Motor neuron (in vitro differentiated cells): ENCODE measurements at regions not wholly inside any gene's neighbourhood (a gene's known extent, or its start where the extent isn't known, plus 50 kb on each side); places are given as distances from the start of the nearest gene placed in this dataset.

Experiments
- ATAC-seq, 8 experiments: fragments of 200-7000 bp; cut with Tn5 transposase; replicated peaks in 6 of 8; 2 replicates each; pipeline ENCODE4 v1.8.0; 2021; ENCODE audit warnings: mild to moderate bottlenecking in 8 of 8, moderate library complexity in 8 of 8
- H3K27ac ChIP-seq, 2 donors: fragments of 250-450 bp; sonication (Bioruptor Pico); 2 replicates each; pipeline ENCODE4 v1.9.0; 2021; ENCODE audit warnings: antibody characterized with exemption in 2 of 2, mild to moderate bottlenecking in 2 of 2, moderate library complexity in 1 of 2
- H3K4me1 ChIP-seq, 2 donors: fragments of 250-450 bp; sonication (Bioruptor Pico); replicated peaks in 1 of 2; 2 replicates each; pipeline ENCODE4 v1.6.1; 2021; ENCODE audit warnings: antibody characterized with exemption in 2 of 2, mild to moderate bottlenecking in 2 of 2, moderate library complexity in 1 of 2
- H3K4me3 ChIP-seq, 5 donors: fragments of 250-450 bp; sonication (Bioruptor Pico); 2 replicates each; pipeline ENCODE4 v1.9.0; 2021; ENCODE audit warnings: antibody characterized with exemption in 5 of 5, mild to moderate bottlenecking in 5 of 5, moderate library complexity in 4 of 5
- WGBS, 10 experiments: fragments of 450-650 bp; shearing (Covaris generic); methylation state at CpG; one replicate each; pipeline ENCODE4 v1.0.0; 2022; 5-methylcytosine and 5-hydroxymethylcytosine counted together
- in situ Hi-C, 9 experiments: fragments of 400-800 bp; cut with MboI; loops; one replicate each; pipeline ENCODE4 v1.15.0; 2021; ENCODE audit warnings: low sequenced_read_pairs in 9 of 9, low pct_unique_long_range_greater_than_20kb in 2 of 9; ENCODE audit not compliant: unreplicated experiment in 9 of 9

GRCh38 chr22:22424210-22424800 lies 84.2 kb downstream of the ZNF280B start:
- ATAC-seq, result peak in 2 of 8 experiments; percentile 38 to 68
- in situ Hi-C loops, result no loop called here
- Histone ChIP-seq H3K27ac (no peak overlapping the region), H3K4me1 (no peaks in the 10 kb centered on the region), H3K4me3 (no peak overlapping the region)
- 0 to 72% (median 51%) methylated on average over 2 to 8 of the region's 13 CpGs; no CpG with 5 or more reads in 2 of the 10 experiments for WGBS, 10 experiments

DNA sequence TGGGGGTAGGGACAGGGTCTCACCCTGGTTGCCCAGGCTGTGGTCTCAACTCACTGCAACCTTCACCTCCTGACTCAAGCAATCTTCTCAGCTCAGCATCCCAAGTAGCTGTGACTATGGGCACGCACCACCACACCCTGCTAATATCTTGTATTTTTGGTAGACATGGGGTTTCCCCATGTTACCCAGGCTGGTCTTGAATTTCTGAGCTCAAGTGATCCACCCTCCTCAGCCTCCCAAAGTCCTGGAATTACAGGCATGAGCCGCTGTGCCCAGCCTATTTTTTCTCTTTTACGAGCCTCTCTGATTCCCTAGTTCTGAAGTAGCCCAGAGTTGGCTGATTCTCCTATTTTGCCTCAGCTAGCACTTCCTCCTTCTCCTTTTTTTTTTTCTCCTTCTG lies 83.6 kb downstream of the ZNF280B start:
- no peaks in the 10 kb centered on the region for H3K4me1 ChIP-seq
- H3K4me3 ChIP-seq, result no peak overlapping the region
- in situ Hi-C loops, result no loop called here
- 30 to 100% (median 76%) methylated on average over 1 to 3 of the region's 3 CpGs; no CpG with 5 or more reads in 4 of the 10 experiments for WGBS, 10 experiments
- peak in 1 of 8 experiments; percentile 15 for ATAC-seq
- no peak overlapping the region for H3K27ac ChIP-seq

- Histone ChIP-seq H3K27ac (no peak overlapping the region), H3K4me3 (no peak overlapping the region), H3K4me1 (no peaks in the 10 kb centered on the region)
- no CpG with 5 or more reads among the region's 1 CpG for WGBS, 10 experiments
- no peak for ATAC-seq
- in situ Hi-C loops, result no loop called here
Observed at GRCh38 chr22:22425356-22425755, 83.2 kb downstream of the ZNF280B start.

DNA sequence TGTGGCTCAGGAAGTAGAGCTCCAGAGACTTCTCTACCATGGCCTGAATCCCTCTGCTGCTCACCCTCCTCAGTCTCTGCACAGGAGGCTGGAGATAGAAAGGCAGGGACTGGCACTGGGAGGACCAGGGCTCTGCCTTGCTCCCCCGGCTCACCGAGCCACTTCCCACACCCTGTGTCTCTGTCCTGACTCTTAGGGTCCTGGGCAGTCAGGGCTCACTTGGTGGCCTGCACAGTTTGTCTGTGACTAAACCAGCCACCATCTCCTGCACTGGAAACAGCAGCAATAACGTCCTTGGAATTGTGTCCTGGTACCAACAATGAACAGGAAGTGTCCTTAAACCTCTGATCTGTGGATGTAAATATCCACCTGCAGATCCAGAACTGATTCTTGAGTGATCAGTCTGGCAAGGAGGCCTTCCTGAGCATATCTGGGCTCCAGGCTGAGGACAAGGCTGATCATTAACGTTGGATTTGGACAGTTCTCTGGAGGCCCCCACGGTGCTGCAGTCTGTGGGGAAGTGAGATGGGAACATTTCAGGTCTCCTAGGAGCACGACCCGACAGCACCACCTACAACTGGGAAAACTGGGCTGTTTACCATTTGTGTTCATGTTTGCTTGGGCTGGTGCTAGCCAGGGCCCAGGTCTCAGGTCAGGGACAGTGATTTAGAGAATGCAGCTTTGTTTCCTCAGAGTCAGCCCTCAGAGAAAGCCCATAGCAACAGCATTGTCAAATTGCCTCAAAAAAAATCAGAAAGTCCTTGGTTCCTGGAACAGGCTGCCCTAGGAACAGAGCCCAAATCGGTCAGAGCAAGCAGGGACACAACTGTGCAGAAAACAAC lies 82.5 kb downstream of the ZNF280B start:
- no peaks in the 10 kb centered on the region for H3K4me1 ChIP-seq
- in situ Hi-C loops, result no loop called here
- H3K27ac ChIP-seq, result no peak overlapping the region
- H3K4me3 ChIP-seq, result no peak overlapping the region
- peak in 2 of 8 experiments; percentile 29 to 70 for ATAC-seq
- WGBS, 10 experiments, result 0 to 45% (median 20%) methylated on average over 1 to 8 of the region's 8 CpGs

- WGBS, 10 experiments, result 20 to 100% (median 73%) methylated on average over 1 to 2 of the region's 4 CpGs; no CpG with 5 or more reads in 4 of the 10 experiments
- no peak overlapping the region for H3K4me3 ChIP-seq
- H3K27ac ChIP-seq, result no peak overlapping the region
- no peak for ATAC-seq
- no peaks in the 10 kb centered on the region for H3K4me1 ChIP-seq
- in situ Hi-C loops, result no loop called here
Observed at GRCh38 chr22:22427542-22428065, 80.9 kb downstream of the ZNF280B start.

GRCh38 chr22:22428222-22429098 lies 80.1 kb downstream of the ZNF280B start:
- in situ Hi-C loops, result no loop called here
- H3K27ac ChIP-seq, result no peak overlapping the region
- ATAC-seq, result no peak
- no peak overlapping the region for H3K4me3 ChIP-seq
- WGBS, 10 experiments, result 0 to 70% (median 28%) methylated on average over 1 to 4 of the region's 8 CpGs; no CpG with 5 or more reads in 4 of the 10 experiments
- no peaks in the 10 kb centered on the region for H3K4me1 ChIP-seq

DNA sequence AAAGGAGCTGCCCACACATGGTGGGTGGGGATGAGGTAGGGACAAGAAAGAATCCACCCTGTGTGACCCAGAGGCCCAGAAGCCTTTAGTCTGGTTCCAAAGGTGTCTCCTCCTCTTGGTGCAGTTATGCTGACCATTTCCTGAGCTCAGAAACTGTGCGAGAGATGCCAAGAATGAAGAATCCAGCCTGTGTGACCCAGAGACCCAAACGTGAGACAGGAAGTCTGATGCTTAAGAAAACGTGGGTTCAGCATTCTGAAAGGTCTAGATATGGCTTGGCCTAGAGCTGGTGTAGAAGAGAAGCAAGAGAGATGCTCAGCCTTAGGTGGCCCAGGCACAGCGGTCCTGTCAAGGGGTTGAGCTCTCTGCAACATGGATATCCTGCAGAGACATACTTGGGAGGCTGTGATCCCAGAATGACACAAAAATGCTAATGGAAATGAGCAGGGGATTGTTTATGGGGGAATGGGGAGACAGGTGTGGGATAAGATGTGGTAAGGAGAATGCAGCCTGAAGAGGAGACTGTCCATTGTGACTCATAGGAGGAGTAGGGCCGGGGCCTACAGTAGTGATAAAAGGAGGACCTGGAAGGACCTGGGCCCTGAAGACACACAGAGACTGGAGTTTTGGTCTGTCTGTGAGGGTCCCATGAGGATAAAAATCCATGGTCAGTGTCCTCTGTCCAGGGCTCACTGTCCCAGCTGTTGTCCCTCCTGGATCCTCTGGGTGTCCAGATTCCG lies 79.0 kb downstream of the ZNF280B start:
- no peaks in the 10 kb centered on the region for H3K4me1 ChIP-seq
- no peak for ATAC-seq
- peak overlapping the region in 1 of 2 donors; percentile 30 for H3K27ac ChIP-seq
- in situ Hi-C loops, result no loop called here
- H3K4me3 ChIP-seq, result no peak overlapping the region
- 0 to 100% (median 46%) methylated on average over 1 to 5 of the region's 6 CpGs; no CpG with 5 or more reads in 1 of the 10 experiments for WGBS, 10 experiments

DNA sequence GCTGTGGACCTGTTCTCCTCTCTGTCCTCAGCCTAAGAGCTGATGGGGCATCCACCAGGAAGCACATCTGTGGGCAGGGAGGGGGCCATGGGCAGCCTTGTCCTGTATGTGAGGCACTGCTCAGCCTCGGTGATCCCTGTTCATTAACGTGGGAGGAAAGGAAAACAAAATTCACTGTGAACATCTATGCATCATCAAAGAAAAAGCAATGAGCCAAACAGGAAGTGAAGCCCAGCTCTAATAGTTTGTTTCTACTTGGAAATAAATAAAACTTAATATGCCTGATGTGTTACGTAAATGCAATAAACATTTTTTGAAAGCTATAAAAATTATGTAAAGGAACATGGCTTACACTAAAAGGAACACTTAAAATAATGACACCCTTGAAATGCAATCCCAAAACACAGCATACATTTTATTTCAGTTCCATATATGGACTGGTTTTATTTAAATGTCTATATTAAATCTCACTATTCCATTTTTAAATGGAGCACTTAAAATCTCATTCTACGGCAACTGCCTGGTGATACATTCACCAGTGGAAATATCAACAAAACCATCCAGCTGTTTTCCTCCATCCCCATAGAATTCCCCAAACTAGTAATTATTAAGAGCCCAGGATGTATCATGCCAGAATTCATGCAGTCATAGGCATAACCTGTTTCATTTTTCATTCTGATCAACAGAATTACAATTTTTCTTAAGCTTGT lies 78.3 kb downstream of the ZNF280B start:
- Histone ChIP-seq H3K4me3 (no peak overlapping the region), H3K4me1 (no peaks in the 10 kb centered on the region), H3K27ac (no peak overlapping the region)
- ATAC-seq, result no peak
- WGBS, 10 experiments, result 31 to 94% (median 60%) methylated on average over 1 to 4 of the region's 4 CpGs; no CpG with 5 or more reads in 1 of the 10 experiments
- in situ Hi-C loops, result no loop called here

- in situ Hi-C loops, result no loop called here
- Histone ChIP-seq H3K27ac (no peak overlapping the region), H3K4me3 (no peak overlapping the region), H3K4me1 (no peaks in the 10 kb centered on the region)
- WGBS, 10 experiments, result 0 to 100% (median 53%) methylated on average over 1 to 4 of the region's 7 CpGs; no CpG with 5 or more reads in 2 of the 10 experiments
- peak in 6 of 8 experiments; percentile 49 to 98 (median 80) for ATAC-seq
Observed at GRCh38 chr22:22431271-22432220, 77.0 kb downstream of the ZNF280B start.

DNA sequence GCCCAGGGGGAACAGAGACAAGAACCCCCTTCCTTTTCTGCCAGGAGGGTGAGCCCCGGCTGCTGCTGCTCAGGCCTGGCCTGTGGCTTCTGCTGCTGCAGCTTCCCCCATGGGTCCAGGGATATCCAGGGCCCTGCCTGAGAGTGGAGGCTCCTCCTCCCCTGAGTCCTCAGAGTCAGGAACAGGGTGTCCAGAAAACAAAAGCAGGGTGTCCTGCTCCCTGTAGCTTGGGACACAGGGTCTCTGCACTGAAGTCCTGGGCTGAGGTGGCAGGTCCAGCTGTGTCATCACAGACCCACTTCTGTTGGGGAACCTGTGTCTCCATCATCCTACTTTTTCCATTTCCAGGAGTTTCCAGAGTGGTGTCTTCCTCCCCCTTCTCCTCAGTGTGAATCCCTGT lies 76.1 kb downstream of the ZNF280B start:
- 40 to 50% methylated on average over 1 of the region's 1 CpG; no CpG with 5 or more reads in 8 of the 10 experiments for WGBS, 10 experiments
- in situ Hi-C loops, result no loop called here
- ATAC-seq, result peak in 2 of 8 experiments; percentile 24 to 39
- Histone ChIP-seq H3K4me1 (no peaks in the 10 kb centered on the region), H3K27ac (peak overlapping the region in 1 of 2 donors; percentile 62), H3K4me3 (no peak overlapping the region)

DNA sequence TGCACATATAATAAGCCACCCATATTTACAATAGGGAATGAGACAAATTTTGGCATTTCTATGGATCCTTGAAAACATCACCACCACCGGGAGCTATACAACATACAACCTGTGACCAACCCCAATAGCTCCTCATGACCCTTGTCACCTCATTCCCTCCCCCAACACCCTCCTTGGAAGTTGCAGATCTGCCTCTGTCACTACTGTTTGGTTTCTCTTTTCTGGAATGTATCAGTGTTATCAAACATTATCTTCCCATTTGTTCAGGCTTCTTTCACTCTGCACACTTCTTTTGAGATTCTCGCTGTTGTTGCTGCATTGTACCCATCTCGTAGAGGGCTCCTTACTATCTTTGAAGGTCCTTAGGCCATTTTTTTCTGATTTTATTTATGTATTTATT lies 75.6 kb downstream of the ZNF280B start:
- Histone ChIP-seq H3K4me1 (no peaks in the 10 kb centered on the region), H3K4me3 (no peak overlapping the region), H3K27ac (peak overlapping the region in 1 of 2 donors; percentile 62)
- 0 to 100% (median 65%) methylated on average over 1 to 3 of the region's 3 CpGs; no CpG with 5 or more reads in 1 of the 10 experiments for WGBS, 10 experiments
- in situ Hi-C loops, result no loop called here
- no peak for ATAC-seq
